Nephron progenitor cell (in vitro differentiated cells): ENCODE measurements at regions not wholly inside any gene's neighbourhood (a gene's known extent, or its start where the extent isn't known, plus 50 kb on each side); places are given as distances from the start of the nearest gene placed in this dataset.

Experiments used
- DNase-seq: peaks from one replicate; pipeline ENCODE4 v3.0.0; 2021
- H3K27ac Mint-ChIP-seq: 2 replicates; pipeline ENCODE4 v1.8.0; 2021; ENCODE audit warnings: mild to moderate bottlenecking, moderate library complexity, mixed read lengths
- H3K27me3 Mint-ChIP-seq: 2 replicates; pipeline ENCODE4 v1.8.0; 2021; ENCODE audit warnings: mild to moderate bottlenecking, low read depth, mixed read lengths; ENCODE audit not compliant: poor library complexity
- H3K36me3 Mint-ChIP-seq: 2 replicates; pipeline ENCODE4 v1.8.0; 2021; ENCODE audit warnings: low read depth, mixed read lengths
- H3K4me1 Mint-ChIP-seq: 2 replicates; pipeline ENCODE4 v1.8.0; 2021; ENCODE audit warnings: mixed read lengths
- H3K4me3 Mint-ChIP-seq: 2 replicates; pipeline ENCODE4 v1.8.0; 2021; ENCODE audit warnings: mild to moderate bottlenecking, moderate library complexity, mixed read lengths
- H3K9me3 Mint-ChIP-seq: 2 replicates; pipeline ENCODE4 v1.8.0; 2021; ENCODE audit warnings: mild to moderate bottlenecking, moderate library complexity, mixed read lengths
- TF ChIP-seq, protein P1 (sequence below): fragments of 200-600 bp; sonication (generic); IDR thresholded peaks from 2 replicates; pipeline ENCODE4 v1.5.0; 2021; ENCODE audit warnings: antibody characterized with exemption

DNA sequence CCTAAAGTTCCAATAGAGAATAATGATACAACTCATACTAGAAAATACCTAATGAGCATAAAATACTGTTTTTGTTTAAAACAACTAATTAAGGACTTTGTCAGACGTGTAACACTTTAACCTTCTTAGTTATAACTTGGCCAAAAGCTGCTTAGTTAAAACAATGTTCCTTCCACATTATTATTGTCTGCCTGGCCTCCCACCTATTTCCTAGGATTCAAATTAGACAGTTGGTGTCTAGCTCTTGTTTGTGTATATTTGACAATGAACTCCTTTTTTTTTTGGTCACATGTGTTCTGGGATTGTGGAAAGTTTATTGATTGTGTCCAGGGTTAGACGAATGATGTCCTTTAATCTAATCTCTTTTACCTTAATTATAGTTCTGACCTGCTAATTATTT lies 67.6 kb upstream of the PSMA6 start:
- Mint-ChIP-seq H3K27me3 (no peaks in the 10 kb centered on the region), H3K9me3 (no peaks in the 10 kb centered on the region), H3K36me3 (peaks cover 10% of the 10 kb centered on the region), H3K4me3 (no peak overlapping the region), H3K27ac (no peak overlapping the region), H3K4me1 (no peaks in the 10 kb centered on the region)
- no peak for DNase-seq
- TF ChIP-seq, protein P1, sequence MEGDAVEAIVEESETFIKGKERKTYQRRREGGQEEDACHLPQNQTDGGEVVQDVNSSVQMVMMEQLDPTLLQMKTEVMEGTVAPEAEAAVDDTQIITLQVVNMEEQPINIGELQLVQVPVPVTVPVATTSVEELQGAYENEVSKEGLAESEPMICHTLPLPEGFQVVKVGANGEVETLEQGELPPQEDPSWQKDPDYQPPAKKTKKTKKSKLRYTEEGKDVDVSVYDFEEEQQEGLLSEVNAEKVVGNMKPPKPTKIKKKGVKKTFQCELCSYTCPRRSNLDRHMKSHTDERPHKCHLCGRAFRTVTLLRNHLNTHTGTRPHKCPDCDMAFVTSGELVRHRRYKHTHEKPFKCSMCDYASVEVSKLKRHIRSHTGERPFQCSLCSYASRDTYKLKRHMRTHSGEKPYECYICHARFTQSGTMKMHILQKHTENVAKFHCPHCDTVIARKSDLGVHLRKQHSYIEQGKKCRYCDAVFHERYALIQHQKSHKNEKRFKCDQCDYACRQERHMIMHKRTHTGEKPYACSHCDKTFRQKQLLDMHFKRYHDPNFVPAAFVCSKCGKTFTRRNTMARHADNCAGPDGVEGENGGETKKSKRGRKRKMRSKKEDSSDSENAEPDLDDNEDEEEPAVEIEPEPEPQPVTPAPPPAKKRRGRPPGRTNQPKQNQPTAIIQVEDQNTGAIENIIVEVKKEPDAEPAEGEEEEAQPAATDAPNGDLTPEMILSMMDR, result no peak

DNA sequence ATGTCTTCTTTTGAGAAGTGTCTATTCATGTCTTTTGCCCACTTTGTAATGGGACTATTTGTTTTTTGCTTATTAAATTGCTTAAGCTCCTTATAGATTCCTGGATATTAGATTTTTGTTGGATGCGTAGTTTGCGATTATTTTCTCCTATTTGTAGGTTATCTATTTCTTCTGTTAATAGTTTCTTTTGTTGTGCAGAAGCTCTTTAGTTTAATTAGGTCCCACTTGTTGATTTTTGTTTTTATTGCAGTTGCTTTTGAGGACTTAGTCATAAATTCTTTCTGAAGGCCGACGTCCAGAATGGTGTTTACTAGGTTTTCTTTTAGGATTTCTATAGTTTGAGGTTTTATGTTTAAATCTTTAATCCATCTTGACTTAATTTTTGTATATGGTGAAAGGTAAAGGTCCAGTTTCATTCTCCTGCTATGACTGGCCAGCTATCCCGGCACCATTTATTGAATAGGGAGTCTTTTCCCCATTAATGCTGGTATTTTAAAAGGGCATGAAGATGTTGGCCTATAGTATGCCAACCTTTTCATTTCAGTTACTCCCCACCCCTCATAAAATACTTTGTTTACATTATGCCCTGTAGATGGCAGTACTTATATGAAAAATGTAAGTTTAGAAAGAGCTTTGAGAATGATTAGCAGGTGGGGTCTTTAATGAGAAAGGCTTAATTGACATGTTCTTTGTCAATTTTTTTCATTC lies 62.9 kb upstream of the PSMA6 start:
- no peak for DNase-seq
- Mint-ChIP-seq H3K36me3 (peaks cover 10% of the 10 kb centered on the region), H3K4me3 (no peak overlapping the region), H3K9me3 (no peaks in the 10 kb centered on the region), H3K4me1 (no peaks in the 10 kb centered on the region), H3K27me3 (no peaks in the 10 kb centered on the region), H3K27ac (no peak overlapping the region)
- TF ChIP-seq, protein P1, result no peak

DNA sequence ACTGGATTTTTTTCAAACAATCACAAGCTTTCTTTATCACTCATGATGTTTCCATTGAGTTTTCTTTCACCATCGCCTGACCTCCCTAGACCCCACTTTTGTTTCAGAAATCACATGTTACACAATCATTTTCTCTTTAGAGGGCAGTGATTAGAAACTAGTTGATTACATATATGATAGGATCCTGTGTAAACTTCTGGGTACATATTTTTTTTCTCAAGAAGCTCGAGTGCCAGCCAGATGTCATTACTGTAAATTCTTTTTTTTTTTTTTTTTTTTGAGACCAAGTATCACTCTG lies 62.4 kb upstream of the PSMA6 start:
- DNase-seq, result no peak
- H3K36me3 Mint-ChIP-seq, result peaks cover 10% of the 10 kb centered on the region
- no peaks in the 10 kb centered on the region for H3K4me1 Mint-ChIP-seq
- H3K27ac Mint-ChIP-seq, result no peak overlapping the region
- TF ChIP-seq, protein P1, result no peak
- no peaks in the 10 kb centered on the region for H3K9me3 Mint-ChIP-seq
- no peak overlapping the region for H3K4me3 Mint-ChIP-seq
- H3K27me3 Mint-ChIP-seq, result no peaks in the 10 kb centered on the region

DNA sequence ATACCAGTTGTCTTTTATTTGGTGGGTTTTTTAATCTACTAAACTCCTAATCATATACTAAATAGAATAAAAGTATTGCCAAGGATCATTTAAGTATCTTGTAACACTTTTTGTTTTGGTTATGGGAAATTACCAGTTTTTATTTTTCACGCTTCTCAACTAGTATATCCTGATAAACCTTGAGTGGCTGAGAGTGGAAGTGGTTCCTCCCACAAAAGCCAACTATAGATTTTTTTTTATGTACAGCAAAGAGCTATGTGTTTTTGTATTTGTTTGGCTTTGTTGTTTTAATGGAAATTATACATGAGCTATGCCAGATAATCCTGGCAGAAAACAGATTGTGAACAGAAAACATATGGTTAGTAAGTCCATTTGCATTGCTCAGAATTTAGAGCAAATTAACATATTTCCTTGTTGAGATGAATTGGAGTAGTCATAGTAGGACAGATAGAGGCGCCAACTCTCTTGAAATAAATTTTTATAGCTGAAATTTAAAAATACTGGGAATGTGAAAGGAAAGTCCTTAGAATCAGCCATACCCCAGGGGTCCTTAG lies 60.9 kb upstream of the PSMA6 start:
- TF ChIP-seq, protein P1, result no peak
- no peaks in the 10 kb centered on the region for H3K4me1 Mint-ChIP-seq
- no peaks in the 10 kb centered on the region for H3K27me3 Mint-ChIP-seq
- no peaks in the 10 kb centered on the region for H3K9me3 Mint-ChIP-seq
- no peak overlapping the region for H3K27ac Mint-ChIP-seq
- H3K4me3 Mint-ChIP-seq, result no peak overlapping the region
- H3K36me3 Mint-ChIP-seq, result peaks cover 11% of the 10 kb centered on the region
- DNase-seq, result no peak

DNA sequence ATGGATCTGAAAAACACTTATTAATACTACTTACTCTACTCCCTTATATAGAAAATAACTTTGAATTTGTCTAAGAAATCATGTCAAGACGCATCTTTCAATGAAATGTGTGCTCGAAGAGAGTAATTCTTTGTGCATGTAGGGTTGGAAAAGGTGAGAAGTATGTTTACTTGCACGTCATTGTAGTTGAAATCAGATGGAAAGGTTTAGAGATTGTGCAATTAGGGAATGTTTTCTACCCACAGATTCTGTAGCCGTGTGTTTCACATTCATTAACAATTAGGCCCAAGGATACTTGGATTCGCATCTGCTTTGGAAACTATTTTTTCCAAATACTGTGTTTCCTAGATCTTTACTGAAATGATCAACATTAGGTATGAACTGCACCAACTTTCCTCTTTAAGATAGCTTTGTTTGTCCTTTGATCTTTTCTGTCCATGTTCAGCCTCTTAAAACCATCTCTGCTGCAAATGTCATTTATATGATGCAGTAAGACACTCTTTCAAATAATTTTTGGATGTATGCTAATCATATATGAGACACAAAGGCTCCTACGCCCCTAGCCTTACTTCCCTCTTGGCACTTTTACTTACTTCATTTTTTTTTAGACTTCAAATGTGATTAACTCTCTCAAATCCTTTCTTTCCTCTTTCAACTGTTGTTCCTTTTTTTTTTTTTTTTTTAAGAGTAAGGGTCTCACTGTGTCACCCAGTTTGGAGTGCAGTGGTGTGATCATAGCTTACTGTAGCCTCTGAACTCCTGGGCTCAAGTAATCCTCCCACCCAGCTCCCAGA lies 58.0 kb upstream of the PSMA6 start:
- Mint-ChIP-seq H3K4me3 (no peak overlapping the region), H3K36me3 (peaks cover 7% of the 10 kb centered on the region), H3K9me3 (no peaks in the 10 kb centered on the region), H3K27ac (no peak overlapping the region), H3K27me3 (peaks cover 3% of the 10 kb centered on the region), H3K4me1 (no peaks in the 10 kb centered on the region)
- TF ChIP-seq, protein P1, result no peak
- DNase-seq, result no peak
